ENCODE measurements at regions not wholly inside any gene's neighbourhood (a gene's known extent, or its start where the extent isn't known, plus 50 kb on each side); places are given as distances from the start of the nearest gene placed in this dataset.

DNA sequence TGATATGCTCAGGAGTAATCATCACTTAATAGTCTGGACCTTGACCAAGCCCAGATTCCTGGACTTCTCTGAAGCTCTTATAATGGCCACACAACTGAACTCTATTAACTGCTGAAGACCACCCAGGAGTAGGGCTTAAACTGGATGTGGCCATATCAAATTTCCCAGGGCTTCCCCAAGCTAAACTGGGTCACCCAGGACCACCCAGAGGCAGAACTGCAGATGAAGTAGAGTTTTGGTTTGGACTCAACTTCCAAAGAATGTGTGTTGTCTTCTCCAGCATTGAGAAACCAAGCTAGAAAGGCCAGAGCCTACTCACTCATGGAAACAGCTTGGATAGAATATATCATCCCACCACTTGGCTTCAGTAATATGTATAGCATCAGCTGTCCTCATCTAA, 358.2 kb upstream of the MEOX2 start:
- TF ChIP-seq CTCF (IDR thresholded peaks at IDR 0.05): no peak
- no peak for TF ChIP-seq POLR2AphosphoS5 (IDR thresholded peaks at IDR 0.05; ENCODE audit: insufficient read depth in 1 of 2, low read depth in 1 of 2)

All from vagina (tissue), 2 donors.